Rectal smooth muscle tissue (tissue), 1 donor: ENCODE measurements at regions not wholly inside any gene's neighbourhood (a gene's known extent, or its start where the extent isn't known, plus 50 kb on each side); places are given as distances from the start of the nearest gene placed in this dataset.
"Not testable (repeated sequence)": the region's sequence is repeated elsewhere in the genome, so short reads cannot be mapped to it uniquely, and the experiment has no call there.

Source experiments
- H3K27ac ChIP-seq: one replicate; pipeline ENCODE4 v1.7.0; 2013; ENCODE audit warnings: low read depth, low read length, inconsistent platforms
- H3K27me3 ChIP-seq: one replicate; pipeline ENCODE4 v1.7.0; 2013; ENCODE audit warnings: low read length; ENCODE audit not compliant: control insufficient read depth, insufficient read depth
- H3K36me3 ChIP-seq: one replicate; pipeline ENCODE4 v1.7.0; 2013; ENCODE audit warnings: low read length; ENCODE audit not compliant: control insufficient read depth, insufficient read depth
- H3K4me1 ChIP-seq: one replicate; pipeline ENCODE4 v1.7.0; 2013; ENCODE audit warnings: low read length; ENCODE audit not compliant: control insufficient read depth, insufficient read depth
- H3K4me3 ChIP-seq: one replicate; pipeline ENCODE4 v1.7.0; 2013; ENCODE audit warnings: low read length
- H3K9ac ChIP-seq: one replicate; pipeline ENCODE4 v1.7.0; 2013; ENCODE audit warnings: low read length

DNA sequence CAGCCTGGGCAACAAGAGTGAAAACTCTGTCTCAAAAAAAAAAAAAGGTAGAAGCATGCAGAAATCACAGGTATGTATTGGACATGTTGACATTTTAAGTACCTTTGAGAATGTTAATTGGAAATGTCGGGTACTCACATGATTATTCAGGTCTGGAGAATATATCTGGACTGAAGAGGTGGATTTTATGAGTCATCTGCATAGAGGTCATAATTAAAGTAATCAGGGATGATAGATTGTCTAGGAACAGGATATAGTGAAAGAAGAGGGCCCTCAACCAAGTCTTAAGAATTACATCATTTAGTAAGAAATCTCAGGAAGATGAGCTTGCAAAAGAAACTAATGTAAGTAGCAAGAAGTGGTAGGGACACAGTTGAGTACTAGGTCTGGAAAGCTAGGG lies 212.5 kb downstream of the UTRN start:
- no peaks in the 10 kb centered on the region for H3K4me1 ChIP-seq
- H3K4me3 ChIP-seq = no peak overlapping the region
- no peaks in the 10 kb centered on the region for H3K27me3 ChIP-seq
- H3K9ac ChIP-seq = no peak overlapping the region
- peaks cover 4% of the 10 kb centered on the region for H3K36me3 ChIP-seq
- no peak overlapping the region for H3K27ac ChIP-seq

DNA sequence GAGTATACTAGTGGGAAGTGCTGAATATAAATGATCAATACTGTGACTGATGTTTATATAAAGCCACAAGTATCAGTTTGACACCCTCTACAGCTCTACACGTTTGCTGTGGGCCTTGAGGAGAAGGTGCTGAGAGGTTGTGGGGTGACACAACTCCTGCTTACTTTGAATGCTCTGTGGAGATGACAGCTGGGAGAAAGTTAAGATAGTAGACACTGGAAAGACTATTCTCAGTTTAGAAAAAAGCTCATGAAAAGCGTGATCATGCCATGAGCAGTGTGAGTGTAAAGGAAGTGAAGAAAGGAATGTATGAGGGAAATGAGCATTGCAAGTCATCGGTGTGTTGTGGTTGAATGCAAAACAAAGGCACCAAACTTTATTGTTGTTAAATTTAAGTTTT lies 215.8 kb downstream of the UTRN start:
- H3K4me3 ChIP-seq = no peak overlapping the region
- H3K36me3 ChIP-seq = peaks cover 6% of the 10 kb centered on the region
- no peaks in the 10 kb centered on the region for H3K27me3 ChIP-seq
- H3K27ac ChIP-seq = no peak overlapping the region
- no peak overlapping the region for H3K9ac ChIP-seq
- no peaks in the 10 kb centered on the region for H3K4me1 ChIP-seq

DNA sequence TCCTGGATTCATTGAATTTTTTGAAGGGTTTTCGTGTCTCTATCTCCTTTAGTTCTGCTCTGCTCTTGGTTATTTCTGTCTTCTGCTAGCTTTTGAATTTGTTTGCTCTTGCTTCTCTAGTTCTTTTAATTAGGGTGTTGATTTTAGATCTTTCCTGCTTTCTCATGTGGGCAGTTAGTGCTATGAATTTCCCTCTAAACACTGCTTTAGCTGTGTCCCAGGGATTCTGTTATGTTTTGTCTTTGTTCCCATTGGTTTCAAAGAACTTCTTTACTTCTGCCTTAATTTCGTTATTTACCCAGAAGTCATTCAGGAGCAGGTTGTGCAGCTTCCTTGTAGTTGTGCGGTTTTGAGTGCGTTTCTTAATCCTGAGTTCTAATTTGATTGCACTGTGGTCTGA lies 220.1 kb downstream of the UTRN start:
- H3K27ac ChIP-seq, H3K27me3 ChIP-seq, H3K9ac ChIP-seq, H3K4me1 ChIP-seq, H3K4me3 ChIP-seq, H3K36me3 ChIP-seq: not testable (repeated sequence)

DNA sequence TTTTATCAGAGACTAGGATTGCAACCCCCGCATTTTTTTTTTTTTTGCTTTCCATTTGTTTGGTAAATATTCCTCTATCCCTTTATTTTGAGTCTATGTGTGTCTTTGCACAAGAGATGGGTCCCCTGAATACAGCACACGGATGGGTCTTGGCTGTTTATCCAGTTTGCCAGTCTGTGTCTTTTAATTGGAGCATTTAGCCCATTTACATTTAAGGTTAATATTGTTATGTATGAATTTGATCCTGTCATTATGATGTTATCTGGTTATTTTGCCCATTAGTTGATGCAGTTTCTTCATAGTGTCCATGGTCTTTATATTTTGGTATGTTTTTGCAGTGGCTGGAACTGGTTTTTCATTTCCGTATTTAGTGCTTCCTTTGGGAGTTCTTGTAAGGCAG lies 220.9 kb downstream of the UTRN start:
- H3K27me3 ChIP-seq, H3K4me3 ChIP-seq, H3K9ac ChIP-seq, H3K27ac ChIP-seq, H3K4me1 ChIP-seq, H3K36me3 ChIP-seq: not testable (repeated sequence)

DNA sequence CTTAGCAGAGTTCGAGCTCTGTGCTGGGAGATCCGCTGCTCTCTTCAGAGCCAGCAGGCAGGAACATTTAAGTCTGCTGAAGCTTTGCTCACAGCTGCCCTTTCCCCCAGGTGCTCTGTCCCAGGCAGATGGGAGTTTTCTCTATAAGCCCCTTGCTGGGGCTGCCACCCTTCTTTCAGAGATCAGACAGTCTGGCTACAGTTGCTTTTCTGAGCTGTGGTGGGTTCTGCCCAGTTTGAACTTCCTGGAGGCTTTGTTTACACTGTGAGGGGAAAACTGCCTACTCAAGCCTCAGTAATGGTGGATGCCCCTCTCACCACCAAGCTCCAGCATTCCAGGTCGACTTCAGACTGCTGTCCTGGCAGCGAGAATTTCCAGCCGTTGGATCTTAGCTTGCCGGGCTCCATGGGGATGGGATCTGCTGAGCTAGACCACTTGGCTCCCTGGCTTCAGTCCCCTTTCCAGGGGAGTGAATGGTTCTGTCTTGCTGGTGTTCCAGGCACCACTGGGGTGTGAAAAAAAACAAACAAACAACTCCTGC lies 222.7 kb downstream of the UTRN start:
- H3K9ac ChIP-seq, H3K27ac ChIP-seq, H3K4me3 ChIP-seq, H3K27me3 ChIP-seq, H3K36me3 ChIP-seq, H3K4me1 ChIP-seq: not testable (repeated sequence)

DNA sequence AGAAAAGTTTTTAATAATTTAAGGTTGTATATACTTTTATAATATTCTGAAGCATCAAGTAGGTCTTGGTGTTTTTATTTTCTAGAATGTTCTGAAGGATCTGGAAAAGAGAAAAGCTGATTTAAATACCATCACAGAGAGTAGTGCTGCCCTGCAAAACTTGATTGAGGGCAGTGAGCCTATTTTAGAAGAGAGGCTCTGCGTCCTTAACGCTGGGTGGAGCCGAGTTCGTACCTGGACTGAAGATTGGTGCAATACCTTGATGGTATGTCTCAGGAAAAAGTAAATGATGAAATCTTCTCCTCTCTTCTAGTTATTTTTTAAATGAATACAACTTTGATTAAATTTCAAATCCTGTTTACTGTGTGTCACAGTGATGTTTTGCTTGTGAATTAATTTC lies 225.7 kb downstream of the UTRN start:
- no peaks in the 10 kb centered on the region for H3K27me3 ChIP-seq
- H3K27ac ChIP-seq = no peak overlapping the region
- H3K4me3 ChIP-seq = no peak overlapping the region
- no peaks in the 10 kb centered on the region for H3K4me1 ChIP-seq
- no peak overlapping the region for H3K9ac ChIP-seq
- peaks cover 2% of the 10 kb centered on the region for H3K36me3 ChIP-seq

DNA sequence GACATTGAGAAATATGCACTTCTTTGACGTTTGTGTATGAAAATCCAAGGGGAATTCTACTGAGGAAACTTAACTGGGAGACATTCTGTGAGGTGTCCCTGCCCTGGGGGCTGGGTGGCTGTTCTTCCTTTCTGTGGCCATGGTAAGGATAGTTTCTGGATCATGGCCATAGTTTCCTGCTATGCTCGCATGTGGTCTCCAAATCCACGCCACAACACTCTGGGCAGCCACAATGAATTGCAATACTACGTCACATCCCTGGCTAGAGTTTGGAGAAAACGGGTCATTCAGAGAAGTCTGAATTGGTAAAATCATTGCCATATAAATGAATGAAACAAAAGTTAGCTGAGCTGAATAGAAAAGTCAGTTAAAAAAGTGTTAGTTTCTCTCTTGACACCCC lies 230.6 kb downstream of the UTRN start:
- H3K27ac ChIP-seq = no peak overlapping the region
- H3K36me3 ChIP-seq = peaks cover 2% of the 10 kb centered on the region
- H3K4me1 ChIP-seq = no peaks in the 10 kb centered on the region
- H3K27me3 ChIP-seq = no peaks in the 10 kb centered on the region
- no peak overlapping the region for H3K4me3 ChIP-seq
- H3K9ac ChIP-seq = no peak overlapping the region

DNA sequence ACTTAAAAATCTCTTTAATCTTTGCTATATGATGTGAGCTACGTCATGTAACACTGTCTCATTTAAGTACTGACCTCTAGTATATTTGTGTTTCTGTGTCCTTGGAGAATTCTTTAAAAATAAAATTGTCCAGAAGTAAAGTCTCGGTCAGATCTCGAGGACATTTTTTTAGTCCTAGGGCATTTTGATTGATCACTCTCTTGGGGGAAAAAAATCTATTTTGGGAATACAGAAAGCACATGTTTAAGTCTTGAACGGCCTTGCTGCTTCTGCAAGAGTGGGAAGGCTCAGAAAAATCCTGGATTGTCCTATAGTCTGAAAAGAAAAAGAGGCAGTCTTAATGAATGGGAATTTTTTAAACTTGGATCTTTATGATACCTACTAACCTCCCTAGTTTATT lies 234.3 kb downstream of the UTRN start:
- H3K4me1 ChIP-seq = no peaks in the 10 kb centered on the region
- no peak overlapping the region for H3K4me3 ChIP-seq
- no peak overlapping the region for H3K9ac ChIP-seq
- no peak overlapping the region for H3K27ac ChIP-seq
- H3K27me3 ChIP-seq = no peaks in the 10 kb centered on the region
- no peaks in the 10 kb centered on the region for H3K36me3 ChIP-seq

DNA sequence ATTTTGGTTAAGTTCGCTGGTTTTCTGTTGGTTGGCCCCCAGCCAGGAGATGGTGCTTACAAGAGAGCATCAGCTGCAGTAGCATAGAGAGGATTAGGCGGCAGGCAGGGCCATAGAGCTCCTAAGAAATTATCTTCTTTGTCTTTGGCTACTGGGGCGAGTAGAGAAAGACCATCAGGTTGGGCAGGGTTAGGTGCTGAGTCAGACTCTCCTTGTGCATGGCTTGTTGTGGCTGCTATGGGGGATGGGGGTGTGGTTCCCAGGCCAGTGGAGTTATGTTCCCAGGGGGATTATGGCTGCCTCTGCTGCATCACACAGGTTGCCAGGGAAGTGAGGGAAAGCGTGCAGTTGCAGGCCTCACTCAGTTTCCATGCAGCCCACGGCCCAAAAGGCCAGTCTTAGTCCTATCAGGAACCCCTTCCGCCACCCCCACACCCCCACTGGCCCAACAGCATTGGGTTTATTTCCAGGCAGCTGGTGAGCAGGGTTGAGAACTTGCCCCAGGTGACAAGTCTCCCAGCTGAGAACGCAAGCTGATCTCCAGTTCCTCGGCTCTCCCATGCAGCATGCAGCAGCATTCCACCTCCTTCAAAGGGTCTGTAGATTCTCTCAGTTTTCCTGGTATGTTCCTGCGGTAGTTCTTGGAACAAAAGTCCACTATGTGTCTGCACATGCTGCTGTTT lies 243.7 kb downstream of the UTRN start:
- no peaks in the 10 kb centered on the region for H3K27me3 ChIP-seq
- H3K36me3 ChIP-seq = peaks cover 2% of the 10 kb centered on the region
- H3K4me3 ChIP-seq = no peak overlapping the region
- no peak overlapping the region for H3K9ac ChIP-seq
- no peak overlapping the region for H3K27ac ChIP-seq
- no peaks in the 10 kb centered on the region for H3K4me1 ChIP-seq

DNA sequence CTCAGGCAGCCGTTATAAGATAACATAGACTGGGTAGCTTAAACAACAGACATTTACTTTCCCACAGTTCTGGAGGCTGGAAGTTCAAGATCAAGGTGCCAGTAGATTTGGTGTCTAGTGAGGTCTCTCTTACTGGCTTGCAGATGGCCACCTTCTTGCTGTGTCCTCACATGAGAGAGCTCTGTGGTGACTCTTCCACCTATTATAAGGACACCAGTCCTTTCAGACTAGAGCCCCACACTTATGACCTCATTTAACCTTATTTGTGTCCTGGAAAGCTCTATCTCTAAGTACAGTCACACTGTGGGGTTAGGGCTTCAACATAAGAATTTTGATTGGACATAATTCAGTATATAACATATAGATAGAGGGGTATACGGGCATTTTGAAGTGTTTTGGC lies 245.0 kb downstream of the UTRN start:
- no peak overlapping the region for H3K27ac ChIP-seq
- no peak overlapping the region for H3K4me3 ChIP-seq
- H3K9ac ChIP-seq = no peak overlapping the region
- no peaks in the 10 kb centered on the region for H3K27me3 ChIP-seq
- H3K4me1 ChIP-seq = no peaks in the 10 kb centered on the region
- peaks cover 2% of the 10 kb centered on the region for H3K36me3 ChIP-seq

DNA sequence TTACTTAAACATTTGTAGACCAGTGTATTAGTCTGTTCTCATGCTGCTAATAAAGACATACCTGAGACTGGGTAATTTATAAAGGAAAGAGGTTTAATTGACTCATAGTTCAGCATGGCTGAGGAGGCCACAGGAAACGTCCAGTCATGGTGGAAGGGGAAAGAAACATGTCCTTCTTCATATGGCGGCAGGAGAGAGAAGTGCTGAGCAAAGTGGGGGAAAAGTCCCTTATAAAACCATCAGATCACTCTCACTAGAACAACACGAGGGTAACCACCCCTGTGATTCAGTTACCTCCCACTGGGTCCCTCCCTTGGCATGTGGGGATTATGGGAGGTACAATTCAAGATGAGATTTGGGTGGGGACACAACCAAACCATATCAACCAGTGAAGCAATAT lies 247.1 kb downstream of the UTRN start:
- not testable (repeated sequence) for H3K4me1 ChIP-seq, H3K27ac ChIP-seq, H3K4me3 ChIP-seq, H3K9ac ChIP-seq, H3K36me3 ChIP-seq, H3K27me3 ChIP-seq

DNA sequence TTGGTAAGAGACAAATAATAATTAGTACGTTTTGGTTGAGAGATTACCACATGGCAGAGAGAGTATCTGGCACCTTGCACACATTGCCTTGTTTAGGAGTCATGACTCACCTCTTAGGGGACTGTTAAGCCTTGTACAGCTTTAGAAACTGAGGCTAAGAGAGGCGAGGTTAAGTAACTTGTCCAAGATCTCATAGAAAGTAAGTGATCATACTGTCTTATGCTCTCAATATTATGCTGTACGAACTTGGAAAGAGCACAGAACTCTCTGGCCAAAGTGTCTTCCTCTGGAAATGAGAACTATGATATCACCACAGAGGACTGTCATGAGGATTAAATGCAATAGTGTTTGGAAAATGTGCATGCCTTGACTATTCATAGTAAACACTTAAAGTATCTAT lies 249.0 kb downstream of the UTRN start:
- Histone ChIP-seq H3K36me3 (peaks cover 2% of the 10 kb centered on the region), H3K9ac (no peak overlapping the region), H3K27ac (no peak overlapping the region), H3K27me3 (no peaks in the 10 kb centered on the region), H3K4me1 (no peaks in the 10 kb centered on the region), H3K4me3 (no peak overlapping the region)

DNA sequence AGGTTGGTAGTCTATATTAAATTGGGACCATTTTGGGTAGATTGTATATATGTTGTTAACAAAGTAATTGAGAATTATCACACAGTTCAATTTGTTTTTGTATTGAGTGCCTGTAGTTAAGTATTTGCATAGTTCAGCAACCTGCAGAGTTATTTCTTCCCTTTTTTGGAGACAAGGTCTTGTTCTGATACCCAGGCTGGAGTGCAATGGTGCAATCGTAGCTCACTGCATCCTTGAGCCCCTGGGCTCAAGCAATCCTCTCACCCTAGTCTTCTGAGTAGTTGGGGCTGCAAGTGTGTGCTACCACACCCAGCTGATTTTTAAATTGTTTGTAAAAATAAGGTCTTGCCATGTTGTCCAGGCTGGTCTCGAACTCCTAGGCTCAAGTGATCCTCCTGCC lies 250.5 kb downstream of the UTRN start:
- peaks cover 4% of the 10 kb centered on the region for H3K36me3 ChIP-seq
- H3K4me3 ChIP-seq = no peak overlapping the region
- no peak overlapping the region for H3K9ac ChIP-seq
- no peak overlapping the region for H3K27ac ChIP-seq
- H3K4me1 ChIP-seq = no peaks in the 10 kb centered on the region
- no peaks in the 10 kb centered on the region for H3K27me3 ChIP-seq
